HCT116 (cell line): ENCODE measurements at regions not wholly inside any gene's neighbourhood (a gene's known extent, or its start where the extent isn't known, plus 50 kb on each side); places are given as distances from the start of the nearest gene placed in this dataset.

Source experiments
- CTCF ChIP-seq, 3 experiments: fragments of 200-600 bp in 1 of 3; sonication (generic) in 1 of 3; IDR thresholded peaks in 2 of 3; conservative IDR thresholded peaks in 1 of 3; 2 replicates each; pipeline ENCODE4 v1.5.1; 2012 to 2017; ENCODE audit warnings: low read depth in 2 of 3, low read length in 2 of 3, antibody characterized with exemption in 1 of 3, borderline replicate concordance in 1 of 3, control low read depth in 1 of 3, mild to moderate bottlenecking in 1 of 3, mixed read lengths in 1 of 3, mixed run types in 1 of 3, moderate library complexity in 1 of 3; ENCODE audit not compliant: insufficient read depth in 1 of 3
- EZH2 ChIP-seq: fragments of 200-600 bp; sonication (generic); IDR thresholded peaks from 2 replicates; pipeline ENCODE4 v1.6.1; 2017; ENCODE audit warnings: antibody characterized with exemption, mixed run types
- EZH2phosphoT487 ChIP-seq: fragments of 200-600 bp; IDR thresholded peaks from 2 replicates; pipeline ENCODE4 v1.6.1; 2018; ENCODE audit warnings: antibody characterized with exemption, borderline replicate concordance
- JUND ChIP-seq: IDR thresholded peaks from 2 replicates; pipeline ENCODE4 v1.6.1; 2012
- MAX ChIP-seq: IDR thresholded peaks from 2 replicates; pipeline ENCODE4 v1.6.1; 2012
- POLR2A ChIP-seq: IDR thresholded peaks from 2 replicates; pipeline ENCODE4 v1.7.0; 2011; ENCODE audit warnings: borderline replicate concordance; ENCODE audit not compliant: insufficient read depth, insufficient read length; ENCODE audit errors: extremely low read depth
- POLR2AphosphoS5 ChIP-seq: IDR thresholded peaks from 2 replicates; pipeline ENCODE4 v1.6.1; 2011; ENCODE audit warnings: mild to moderate bottlenecking, low read depth, low read length, moderate library complexity
- RAD21 ChIP-seq: IDR thresholded peaks from 2 replicates; pipeline ENCODE4 v1.6.1; 2012; ENCODE audit warnings: low read depth, mild to moderate bottlenecking
- REST ChIP-seq: IDR thresholded peaks from 2 replicates; pipeline ENCODE4 v1.6.1; 2012; ENCODE audit warnings: low read depth
- SP1 ChIP-seq: IDR thresholded peaks from 2 replicates; pipeline ENCODE4 v1.6.1; 2012; ENCODE audit warnings: low read depth
- SRF ChIP-seq: IDR thresholded peaks from 2 replicates; pipeline ENCODE4 v1.6.1; 2012; ENCODE audit warnings: low read depth
- ZFX ChIP-seq: fragments of 450-650 bp; IDR thresholded peaks from 2 replicates; pipeline ENCODE4 v1.6.1; 2017

GRCh38 chr1:209484429-209484828, 99.1 kb upstream of the CAMK1G start:
- no peak for TF ChIP-seq CTCF (IDR thresholded peaks at IDR 0.05 in 2 of 3, conservative IDR thresholded peaks at IDR 0.05 in 1 of 3; ENCODE audit: borderline replicate concordance in 1 of 3, insufficient read depth in 1 of 3, low read depth in 2 of 3, low read length in 2 of 3)
- TF ChIP-seq POLR2A = no peak
- no peak for TF ChIP-seq EZH2
- no peak for TF ChIP-seq EZH2phosphoT487
- no peak for TF ChIP-seq SP1
- TF ChIP-seq ZFX = no peak
- no peak for TF ChIP-seq REST
- TF ChIP-seq MAX = no peak
- TF ChIP-seq POLR2AphosphoS5 = no peak
- no peak for TF ChIP-seq SRF
- no peak for TF ChIP-seq RAD21
- TF ChIP-seq JUND = no peak
